Astrocyte (in vitro differentiated cells and primary cell): ENCODE measurements at regions not wholly inside any gene's neighbourhood (a gene's known extent, or its start where the extent isn't known, plus 50 kb on each side); places are given as distances from the start of the nearest gene placed in this dataset.

Experiments
- EZH2 ChIP-seq: IDR thresholded peaks from 2 replicates; pipeline ENCODE4 v1.6.1; 2012; ENCODE audit warnings: mild to moderate bottlenecking, low read length, inconsistent platforms; ENCODE audit not compliant: insufficient read depth
- TF ChIP-seq, protein P1 (sequence below): IDR thresholded peaks from 2 replicates; pipeline ENCODE4 v1.5.1; 2011; ENCODE audit warnings: low read depth, mild to moderate bottlenecking, inconsistent platforms, low read length, moderate library complexity; ENCODE audit not compliant: insufficient read depth

- TF ChIP-seq, protein P1, sequence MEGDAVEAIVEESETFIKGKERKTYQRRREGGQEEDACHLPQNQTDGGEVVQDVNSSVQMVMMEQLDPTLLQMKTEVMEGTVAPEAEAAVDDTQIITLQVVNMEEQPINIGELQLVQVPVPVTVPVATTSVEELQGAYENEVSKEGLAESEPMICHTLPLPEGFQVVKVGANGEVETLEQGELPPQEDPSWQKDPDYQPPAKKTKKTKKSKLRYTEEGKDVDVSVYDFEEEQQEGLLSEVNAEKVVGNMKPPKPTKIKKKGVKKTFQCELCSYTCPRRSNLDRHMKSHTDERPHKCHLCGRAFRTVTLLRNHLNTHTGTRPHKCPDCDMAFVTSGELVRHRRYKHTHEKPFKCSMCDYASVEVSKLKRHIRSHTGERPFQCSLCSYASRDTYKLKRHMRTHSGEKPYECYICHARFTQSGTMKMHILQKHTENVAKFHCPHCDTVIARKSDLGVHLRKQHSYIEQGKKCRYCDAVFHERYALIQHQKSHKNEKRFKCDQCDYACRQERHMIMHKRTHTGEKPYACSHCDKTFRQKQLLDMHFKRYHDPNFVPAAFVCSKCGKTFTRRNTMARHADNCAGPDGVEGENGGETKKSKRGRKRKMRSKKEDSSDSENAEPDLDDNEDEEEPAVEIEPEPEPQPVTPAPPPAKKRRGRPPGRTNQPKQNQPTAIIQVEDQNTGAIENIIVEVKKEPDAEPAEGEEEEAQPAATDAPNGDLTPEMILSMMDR = no peak
- no peak for TF ChIP-seq EZH2
Measured at GRCh38 chr2:163200741-163201140, 362.2 kb upstream of the KCNH7 start.
